ENCODE measurements at regions not wholly inside any gene's neighbourhood (a gene's known extent, or its start where the extent isn't known, plus 50 kb on each side); places are given as distances from the start of the nearest gene placed in this dataset.

GRCh38 chr2:149701241-149701640, 113.7 kb upstream of the MMADHC start:
- TF ChIP-seq POLR2AphosphoS5 (IDR thresholded peaks at IDR 0.05; ENCODE audit: low read depth, low read length) (no peak), POLR2A (IDR thresholded peaks at IDR 0.05; ENCODE audit: low read depth, low read length) (no peak), TAF1 (IDR thresholded peaks at IDR 0.05; ENCODE audit: borderline replicate concordance, low read depth, low read length) (no peak)
